HCT116 (cell line): ENCODE measurements at regions not wholly inside any gene's neighbourhood (a gene's known extent, or its start where the extent isn't known, plus 50 kb on each side); places are given as distances from the start of the nearest gene placed in this dataset.

Source experiments
- ATAC-seq: fragments of 200-7000 bp; cut with Tn5 transposase; 2 replicates; pipeline ENCODE4 v1.9.1; 2020; ENCODE audit warnings: mild to moderate bottlenecking, moderate library complexity
- BruUV-seq: library from RNA; stranded (reverse); fragments of 400-500 nt; replicated peaks from 2 replicates; lab custom pipeline; 2021; lab: Mats Ljungman, UMichigan
- CTCF ChIA-PET: fragments of 300-600 bp; sonication (Branson Sonifier 250); formaldehyde crosslinking; loops from one replicate; lab custom pipeline; 2021; ENCODE audit warnings: antibody characterized with exemption; lab: Charles Lee
- POLR2A ChIA-PET: fragments of 300-600, 350-600 bp; sonication (Branson Sonifier 250); formaldehyde crosslinking; loops from one replicate; lab custom pipeline; 2021; ENCODE audit warnings: antibody characterized with exemption; lab: Charles Lee
- RAD21 ChIA-PET, 2 experiments: fragments of 300-600 bp; sonication (Branson Sonifier 250); formaldehyde crosslinking; loops; one replicate each; lab custom pipeline; 2023; ENCODE audit warnings: low total read pairs in 2 of 2; ENCODE audit not compliant: uncharacterized antibody in 2 of 2, unreplicated experiment in 2 of 2, low non-redundant PET in 1 of 2; lab: Charles Lee
- DNase-seq: peaks from one replicate; pipeline ENCODE4 v3.0.0-alpha.2; 2010; ENCODE audit warnings: low read depth, low spot score
- H2AFZ ChIP-seq: fragments of 200-600 bp; shearing (Covaris generic), sonication (generic); 2 replicates; pipeline ENCODE4 v1.6.1; 2017; ENCODE audit warnings: low read depth, mixed run types, mixed read lengths, antibody characterized with exemption, low read length; ENCODE audit not compliant: poor library complexity, severe bottlenecking
- H3K27ac ChIP-seq: 2 replicates; pipeline ENCODE4 v1.5.1; 2012; ENCODE audit warnings: low read depth, low read length
- H3K27me3 ChIP-seq: fragments of 200-600 bp; sonication (generic); 2 replicates; pipeline ENCODE4 v1.6.1; 2016; ENCODE audit warnings: mixed run types, low read length, mixed read lengths; ENCODE audit not compliant: insufficient read depth
- H3K36me3 ChIP-seq, 2 experiments: fragments of 200-500 bp in 1 of 2; fragments of 200-600 bp in 1 of 2; sonication (Bioruptor generic) in 1 of 2; sonication (generic) in 1 of 2; 2 replicates each; pipeline versions ENCODE4 v1.5.1 to v1.6.1; 2014 to 2016; ENCODE audit warnings: low read length in 2 of 2, inconsistent platforms in 1 of 2, mixed read lengths in 1 of 2, mixed run types in 1 of 2; ENCODE audit not compliant: insufficient read depth in 2 of 2, control insufficient read depth in 1 of 2
- H3K4me1 ChIP-seq, 2 experiments: fragments of 200-600 bp in 1 of 2; sonication (generic) in 1 of 2; 2 replicates each; pipeline versions ENCODE4 v1.5.1 to v1.6.1; 2012 to 2017; ENCODE audit warnings: low read length in 2 of 2, inconsistent platforms in 1 of 2, mild to moderate bottlenecking in 1 of 2, mixed read lengths in 1 of 2, mixed run types in 1 of 2, moderate library complexity in 1 of 2; ENCODE audit not compliant: insufficient read depth in 2 of 2, control insufficient read depth in 1 of 2
- H3K4me2 ChIP-seq: fragments of 200-600 bp; sonication (generic); 2 replicates; pipeline ENCODE4 v1.6.1; 2017; ENCODE audit warnings: mixed run types, low read length, mixed read lengths
- H3K4me3 ChIP-seq, 2 experiments: fragments of 200-600 bp in 1 of 2; sonication (generic) in 1 of 2; replicated peaks in 1 of 2; 2 replicates each; pipeline ENCODE4 v1.5.1; 2011 to 2016; ENCODE audit warnings: low read length in 2 of 2, control low read depth in 1 of 2, low read depth in 1 of 2, mild to moderate bottlenecking in 1 of 2, mixed read lengths in 1 of 2, mixed run types in 1 of 2
- H3K79me2 ChIP-seq: fragments of 200-600 bp; sonication (generic); 2 replicates; pipeline ENCODE4 v1.6.1; 2017; ENCODE audit warnings: mild to moderate bottlenecking, mixed run types, low read length, moderate library complexity, mixed read lengths; ENCODE audit not compliant: insufficient read depth
- H3K9ac ChIP-seq: fragments of 200-600 bp; sonication (generic); 2 replicates; pipeline ENCODE4 v1.6.1; 2016; ENCODE audit warnings: low read length, mixed read lengths
- H3K9me2 ChIP-seq: fragments of 200-600 bp; sonication (generic), shearing (Covaris generic); 2 replicates; pipeline ENCODE4 v1.6.1; 2017; ENCODE audit warnings: mixed run types, mild to moderate bottlenecking, moderate library complexity; ENCODE audit not compliant: insufficient read depth
- H3K9me3 ChIP-seq, 2 experiments: fragments of 200-500 bp in 1 of 2; fragments of 200-600 bp in 1 of 2; sonication (Bioruptor generic) in 1 of 2; sonication (generic) in 1 of 2; 2 replicates each; pipeline ENCODE4 v1.6.1; 2014 to 2017; ENCODE audit warnings: low read length in 2 of 2, mixed read lengths in 2 of 2, inconsistent platforms in 1 of 2, low read depth in 1 of 2, mild to moderate bottlenecking in 1 of 2, mixed run types in 1 of 2, moderate library complexity in 1 of 2; ENCODE audit not compliant: control insufficient read depth in 1 of 2, insufficient read depth in 1 of 2
- H4K20me1 ChIP-seq: fragments of 200-600 bp; sonication (generic), shearing (Covaris generic); 2 replicates; pipeline ENCODE4 v1.6.1; 2017; ENCODE audit warnings: mixed run types, mild to moderate bottlenecking, moderate library complexity; ENCODE audit not compliant: insufficient read depth
- ATF3 ChIP-seq: IDR thresholded peaks from 2 replicates; pipeline ENCODE4 v1.6.1; 2012
- CEBPB ChIP-seq: IDR thresholded peaks from 2 replicates; pipeline ENCODE4 v1.6.1; 2012; ENCODE audit warnings: low read depth
- CTCF ChIP-seq, 3 experiments: fragments of 200-600 bp in 1 of 3; sonication (generic) in 1 of 3; IDR thresholded peaks in 2 of 3; conservative IDR thresholded peaks in 1 of 3; 2 replicates each; pipeline ENCODE4 v1.5.1; 2012 to 2017; ENCODE audit warnings: low read depth in 2 of 3, low read length in 2 of 3, antibody characterized with exemption in 1 of 3, borderline replicate concordance in 1 of 3, control low read depth in 1 of 3, mild to moderate bottlenecking in 1 of 3, mixed read lengths in 1 of 3, mixed run types in 1 of 3, moderate library complexity in 1 of 3; ENCODE audit not compliant: insufficient read depth in 1 of 3
- EGR1 ChIP-seq: IDR thresholded peaks from 2 replicates; pipeline ENCODE4 v1.6.1; 2012; ENCODE audit warnings: low read depth
- ELF1 ChIP-seq: IDR thresholded peaks from 2 replicates; pipeline ENCODE4 v1.6.1; 2012; ENCODE audit warnings: low read depth, borderline replicate concordance
- EZH2 ChIP-seq: fragments of 200-600 bp; sonication (generic); IDR thresholded peaks from 2 replicates; pipeline ENCODE4 v1.6.1; 2017; ENCODE audit warnings: antibody characterized with exemption, mixed run types
- FOSL1 ChIP-seq: IDR thresholded peaks from 2 replicates; pipeline ENCODE4 v1.6.1; 2012; ENCODE audit warnings: low read depth
- JUND ChIP-seq: IDR thresholded peaks from 2 replicates; pipeline ENCODE4 v1.6.1; 2012
- POLR2A ChIP-seq: IDR thresholded peaks from 2 replicates; pipeline ENCODE4 v1.7.0; 2011; ENCODE audit warnings: borderline replicate concordance; ENCODE audit not compliant: insufficient read depth, insufficient read length; ENCODE audit errors: extremely low read depth
- RAD21 ChIP-seq: IDR thresholded peaks from 2 replicates; pipeline ENCODE4 v1.6.1; 2012; ENCODE audit warnings: low read depth, mild to moderate bottlenecking
- REST ChIP-seq: IDR thresholded peaks from 2 replicates; pipeline ENCODE4 v1.6.1; 2012; ENCODE audit warnings: low read depth
- SP1 ChIP-seq: IDR thresholded peaks from 2 replicates; pipeline ENCODE4 v1.6.1; 2012; ENCODE audit warnings: low read depth
- TCF7L2 ChIP-seq: IDR thresholded peaks from 2 replicates; pipeline ENCODE4 v1.7.0; 2011; ENCODE audit warnings: borderline replicate concordance, inconsistent platforms; ENCODE audit not compliant: insufficient read depth, insufficient read length; ENCODE audit errors: extremely low read depth
- ZNF274 ChIP-seq: fragments of 200-500 bp; sonication (Bioruptor generic); IDR thresholded peaks from 2 replicates; pipeline ENCODE4 v1.6.1; 2014; ENCODE audit warnings: mild to moderate bottlenecking, low read depth, low read length, inconsistent platforms
- intact Hi-C: fragments of 100-400 bp; cut with micrococcal nuclease; formaldehyde crosslinking; loops from 2 replicates; pipeline ENCODE4 v1.10.0; 2022
- TF ChIP-seq, protein P1 (sequence below): IDR thresholded peaks from 2 replicates; pipeline ENCODE4 v1.6.1; 2012

GRCh38 chr10:123578721-123579120 lies 87.4 kb upstream of the GPR26 start:
- BruUV-seq, result no TSS peak
- POLR2A ChIA-PET, result no interaction called here
- CTCF ChIA-PET, result interaction anchor here (1.2 kb wide), 1 partner anchor 383 kb away, joined by 3 read pairs; no protein-coding TSS in a partner anchor
- Histone ChIP-seq H3K4me2 (no peak overlapping the region), H3K36me3 (no peaks in the 10 kb centered on the region), H3K9ac (no peak overlapping the region), H2AFZ (no peak overlapping the region), H3K79me2 (no peaks in the 10 kb centered on the region), H3K9me3 (no peaks in the 10 kb centered on the region), H3K4me3 (no peak overlapping the region), H3K4me1 (peaks cover 7 to 13% of the 10 kb centered on the region in 2 experiments), H3K27me3 (peaks cover 44% of the 10 kb centered on the region), H3K9me2 (no peaks in the 10 kb centered on the region), H4K20me1 (no peaks in the 10 kb centered on the region), H3K27ac (no peak overlapping the region)
- TF ChIP-seq RAD21 (no peak), REST (no peak), ZNF274 (no peak), SP1 (no peak), JUND (no peak), CEBPB (no peak), EGR1 (no peak), EZH2 (no peak), POLR2A (no peak), ELF1 (no peak), ATF3 (no peak), CTCF (IDR thresholded peaks at IDR 0.05 in 2 of 3, conservative IDR thresholded peaks at IDR 0.05 in 1 of 3; ENCODE audit: borderline replicate concordance in 1 of 3, insufficient read depth in 1 of 3, low read depth in 2 of 3, low read length in 2 of 3) (no peak), TCF7L2 (no peak), FOSL1 (no peak)
- TF ChIP-seq, protein P1, sequence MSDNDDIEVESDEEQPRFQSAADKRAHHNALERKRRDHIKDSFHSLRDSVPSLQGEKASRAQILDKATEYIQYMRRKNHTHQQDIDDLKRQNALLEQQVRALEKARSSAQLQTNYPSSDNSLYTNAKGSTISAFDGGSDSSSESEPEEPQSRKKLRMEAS, result no peak
- no peak for DNase-seq
- RAD21 ChIA-PET, result no interaction called here
- no peak for ATAC-seq
- intact Hi-C loops, result no loop called here
